Heart right ventricle (tissue), 16 donors: ENCODE measurements at regions not wholly inside any gene's neighbourhood (a gene's known extent, or its start where the extent isn't known, plus 50 kb on each side); places are given as distances from the start of the nearest gene placed in this dataset.

ENCODE experiments used
- ATAC-seq, 8 donors: fragments of 200-7000 bp; cut with Tn5 transposase; one replicate each; pipeline ENCODE4 v1.9.1; 2020; ENCODE audit warnings: mild to moderate bottlenecking in 8 of 8, moderate library complexity in 8 of 8, moderate number of reproducible peaks in 1 of 8
- DNase-seq, 2 donors: peaks; one replicate each; pipeline ENCODE4 v3.0.0-alpha.2; 2020
- H3K27ac ChIP-seq, 10 donors: fragments of 200-600 bp; sonication (generic) in 2 of 10; one replicate each; pipeline versions ENCODE4 v1.5.0 to v1.8.0; 2020 to 2022; ENCODE audit warnings: mild to moderate bottlenecking in 3 of 10
- H3K27me3 ChIP-seq, 7 donors: fragments of 200-600 bp; one replicate each; pipeline ENCODE4 v1.8.0; 2021 to 2022; ENCODE audit warnings: mild to moderate bottlenecking in 2 of 7
- H3K36me3 ChIP-seq, 9 donors: fragments of 200-600 bp; sonication (generic) in 1 of 9; one replicate each; pipeline versions ENCODE4 v1.5.0 to v1.8.0; 2020 to 2022; ENCODE audit warnings: mild to moderate bottlenecking in 2 of 9
- H3K4me1 ChIP-seq, 9 donors: fragments of 200-600 bp; sonication (generic) in 1 of 9; one replicate each; pipeline versions ENCODE4 v1.5.0 to v1.8.0; 2020 to 2022; ENCODE audit warnings: mild to moderate bottlenecking in 4 of 9
- H3K4me3 ChIP-seq, 10 donors: fragments of 200-600 bp; sonication (generic) in 2 of 10; one replicate each; pipeline versions ENCODE4 v1.5.0 to v1.8.0; 2020 to 2022; ENCODE audit warnings: mild to moderate bottlenecking in 7 of 10, moderate library complexity in 2 of 10
- H3K9me3 ChIP-seq, 11 donors: fragments of 200-600 bp in 10 of 11; sonication (generic) in 2 of 11; one replicate each; pipeline versions ENCODE4 v1.5.0 to v1.8.0; 2013 to 2022; ENCODE audit warnings: mild to moderate bottlenecking in 2 of 11, control low read depth in 1 of 11, moderate library complexity in 1 of 11
- WGBS, 2 donors: extraction: QIAGEN DNeasy Blood & Tissue Kit; methylation state at CpG; one replicate each; pipeline ENCODE4 v1.1.7; 2013; ENCODE audit warnings: inconsistent platforms in 1 of 2; 5-methylcytosine and 5-hydroxymethylcytosine counted together
- intact Hi-C, 10 donors: fragments of 100-400 bp; cut with DNase I; formaldehyde crosslinking; loops; one replicate each; pipeline versions ENCODE4 v1.11.1 to v1.14.2; 2022
- TF ChIP-seq, protein P1 (sequence below), 9 donors: fragments of 200-600 bp; sonication (generic) in 2 of 9; IDR thresholded peaks; one replicate each; pipeline versions ENCODE4 v1.5.0 to v1.8.0; 2021 to 2022; ENCODE audit warnings: antibody characterized with exemption in 9 of 9, mild to moderate bottlenecking in 5 of 9, moderate library complexity in 1 of 9
- donor health status: Arrhythmogenic right ventricular cardiomyopathy.
- donor health status: ischemic (EF 13 %, LVEDD 7.1; RV severe dilation, severe dysfunction).
- donor health status: healthy with polysubstance abuse.
- donor health status: DM: no; HTN: yes; CAD: no.
- donor health status: DM: no; HTN: no; CAD: no.
- donor health status: ischemic (EF 25% LVEDD 6.9; RV normal size, moderate dysfunction).
- donor health status: ischemic (EF 25% LVEDD 5.7; RV mildly dilated, moderate dysfunction).
- donor health status: healthy.
- donor health status: DM: yes; HTN: yes; CAD: no.
- donor health status: Ischemic cardiomyopathy.
- donor health status: ischemic (EF 35%, LVEDD 5.7; RV mildly dilated, moderate dysfunction).
- donor health status: nonischemic (EF 11% LVEDD 7.7; RV severe dilation, severe dysfunction).
- donor health status: DM: yes; HTN: yes; CAD: no.
- donor health status: PGD.
- donor health status: ischemic (EF 29% LVEDD 5.4; RV normal size, mild dysfunction).
- donor health status: nonischemic (EF 23%, LVEDD 6.1; RV moderate dilation, normal function).

- intact Hi-C loops: no loop called here
- Histone ChIP-seq H3K9me3 (no peaks in the 10 kb centered on the region), H3K27ac (no peak overlapping the region), H3K27me3 (no peaks in the 10 kb centered on the region), H3K4me3 (no peak overlapping the region), H3K4me1 (peaks cover 0 to 5% (median 0%) of the 10 kb centered on the region in 9 donors), H3K36me3 (no peaks in the 10 kb centered on the region)
- ATAC-seq (no peak), DNase-seq (no peak)
- TF ChIP-seq, protein P1, sequence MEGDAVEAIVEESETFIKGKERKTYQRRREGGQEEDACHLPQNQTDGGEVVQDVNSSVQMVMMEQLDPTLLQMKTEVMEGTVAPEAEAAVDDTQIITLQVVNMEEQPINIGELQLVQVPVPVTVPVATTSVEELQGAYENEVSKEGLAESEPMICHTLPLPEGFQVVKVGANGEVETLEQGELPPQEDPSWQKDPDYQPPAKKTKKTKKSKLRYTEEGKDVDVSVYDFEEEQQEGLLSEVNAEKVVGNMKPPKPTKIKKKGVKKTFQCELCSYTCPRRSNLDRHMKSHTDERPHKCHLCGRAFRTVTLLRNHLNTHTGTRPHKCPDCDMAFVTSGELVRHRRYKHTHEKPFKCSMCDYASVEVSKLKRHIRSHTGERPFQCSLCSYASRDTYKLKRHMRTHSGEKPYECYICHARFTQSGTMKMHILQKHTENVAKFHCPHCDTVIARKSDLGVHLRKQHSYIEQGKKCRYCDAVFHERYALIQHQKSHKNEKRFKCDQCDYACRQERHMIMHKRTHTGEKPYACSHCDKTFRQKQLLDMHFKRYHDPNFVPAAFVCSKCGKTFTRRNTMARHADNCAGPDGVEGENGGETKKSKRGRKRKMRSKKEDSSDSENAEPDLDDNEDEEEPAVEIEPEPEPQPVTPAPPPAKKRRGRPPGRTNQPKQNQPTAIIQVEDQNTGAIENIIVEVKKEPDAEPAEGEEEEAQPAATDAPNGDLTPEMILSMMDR (IDR thresholded peaks at IDR 0.05): no peak
- WGBS, 2 donors: 50 to 62% methylated on average over 2 of the region's 2 CpGs
Measured at GRCh38 chr3:73708956-73709355, 84.2 kb upstream of the PDZRN3 start.

DNA sequence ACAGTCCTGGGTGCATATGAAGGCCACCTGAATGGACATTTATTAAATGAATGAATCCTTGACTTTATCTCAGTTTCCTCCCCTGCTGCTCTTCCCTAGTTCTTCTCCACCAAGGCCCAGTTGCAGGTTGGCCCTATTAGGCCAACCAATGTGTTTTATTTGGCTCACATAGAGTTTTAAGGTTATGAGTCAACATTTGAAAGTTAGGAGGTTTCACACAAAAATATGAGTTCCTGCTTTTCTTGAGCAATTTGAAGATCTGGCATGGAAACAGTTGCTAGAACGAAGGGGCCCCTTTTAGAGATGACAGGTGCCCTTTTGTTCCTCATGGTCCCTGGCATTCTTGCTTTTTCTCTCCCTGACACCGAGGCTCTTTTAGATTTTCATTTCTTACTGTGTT lies 83.0 kb upstream of the PDZRN3 start:
- 67 to 79% methylated on average over 2 of the region's 2 CpGs for WGBS, 2 donors
- TF ChIP-seq, protein P1 (IDR thresholded peaks at IDR 0.05): no peak
- no peaks in the 10 kb centered on the region for H3K36me3 ChIP-seq
- no peaks in the 10 kb centered on the region for H3K9me3 ChIP-seq
- no peak overlapping the region for H3K27ac ChIP-seq
- intact Hi-C loops: no loop called here
- ATAC-seq (no peak), DNase-seq (no peak)
- no peak overlapping the region for H3K4me3 ChIP-seq
- H3K27me3 ChIP-seq: no peaks in the 10 kb centered on the region
- peaks cover 0 to 5% (median 0%) of the 10 kb centered on the region in 9 donors for H3K4me1 ChIP-seq

GRCh38 chr3:73706771-73707170 lies 82.0 kb upstream of the PDZRN3 start:
- H3K27me3 ChIP-seq: no peaks in the 10 kb centered on the region
- H3K36me3 ChIP-seq: no peaks in the 10 kb centered on the region
- 73 to 83% methylated on average over 1 of the region's 1 CpG for WGBS, 2 donors
- ATAC-seq (no peak), DNase-seq (no peak)
- no peak overlapping the region for H3K27ac ChIP-seq
- intact Hi-C loops: no loop called here
- TF ChIP-seq, protein P1 (IDR thresholded peaks at IDR 0.05): no peak
- no peak overlapping the region for H3K4me3 ChIP-seq
- H3K4me1 ChIP-seq: peaks cover 0 to 5% (median 0%) of the 10 kb centered on the region in 9 donors
- no peaks in the 10 kb centered on the region for H3K9me3 ChIP-seq

- H3K27ac ChIP-seq: no peak overlapping the region
- no peak for ATAC-seq
- H3K4me3 ChIP-seq: no peak overlapping the region
- no peaks in the 10 kb centered on the region for H3K27me3 ChIP-seq
- intact Hi-C loops: no loop called here
- no peaks in the 10 kb centered on the region for H3K36me3 ChIP-seq
- TF ChIP-seq, protein P1 (IDR thresholded peaks at IDR 0.05): no peak
- H3K4me1 ChIP-seq: peaks cover 0 to 5% (median 0%) of the 10 kb centered on the region in 9 donors
- no peak for DNase-seq
- WGBS, 2 donors: 84 to 100% methylated on average over 1 of the region's 1 CpG
- H3K9me3 ChIP-seq: no peaks in the 10 kb centered on the region
Measured at GRCh38 chr3:73705792-73706191, 81.1 kb upstream of the PDZRN3 start.

DNA sequence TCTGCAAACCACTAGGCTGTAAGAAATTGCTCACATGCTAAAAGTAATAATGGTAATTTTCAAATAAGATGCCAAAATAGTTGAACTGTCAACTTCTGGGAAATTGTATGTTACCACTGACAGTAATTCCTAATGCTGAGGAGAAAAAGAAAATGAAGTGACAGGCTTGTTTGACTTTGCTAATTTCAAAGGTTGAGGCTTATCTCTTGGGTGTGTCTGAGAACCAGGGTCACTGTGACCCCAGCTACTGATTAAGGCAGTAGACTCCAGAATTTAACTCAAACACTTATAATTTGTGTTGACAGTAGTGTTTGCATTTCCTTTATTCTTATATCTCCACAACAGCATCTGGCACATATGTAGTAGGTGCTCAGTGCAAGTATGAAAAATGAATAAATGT lies 74.6 kb upstream of the PDZRN3 start:
- Histone ChIP-seq H3K9me3 (no peaks in the 10 kb centered on the region), H3K4me1 (no peaks in the 10 kb centered on the region), H3K4me3 (no peak overlapping the region), H3K36me3 (no peaks in the 10 kb centered on the region), H3K27me3 (no peaks in the 10 kb centered on the region), H3K27ac (no peak overlapping the region)
- no peak for DNase-seq
- intact Hi-C loops: no loop called here
- ATAC-seq: no peak
- TF ChIP-seq, protein P1 (IDR thresholded peaks at IDR 0.05): no peak
